Activated T-cell treated with anti-CD3 and anti-CD28 coated beads, Interleukin-2, amount 50 U/mL, for 48 hours (primary cell): ENCODE measurements at regions not wholly inside any gene's neighbourhood (a gene's known extent, or its start where the extent isn't known, plus 50 kb on each side); places are given as distances from the start of the nearest gene placed in this dataset.

ENCODE experiments used
- DNase-seq, 2 experiments: peaks; one replicate each; pipeline ENCODE4 v3.0.0-alpha.2; 2020

- no peak for DNase-seq
These were observed 947.3 kb upstream of the COX7C start for GRCh38 chr5:85670417-85670816.

- no peak for DNase-seq
These were observed 946.3 kb upstream of the COX7C start for GRCh38 chr5:85671223-85671970.

GRCh38 chr5:85681871-85682270 lies 935.9 kb upstream of the COX7C start:
- DNase-seq = no peak

GRCh38 chr5:85684351-85684750 lies 933.4 kb upstream of the COX7C start:
- no peak for DNase-seq

- DNase-seq = no peak
These were observed 914.4 kb upstream of the COX7C start for GRCh38 chr5:85703296-85703695.

- DNase-seq = no peak
These were observed 908.0 kb upstream of the COX7C start for GRCh38 chr5:85709728-85710127.

- DNase-seq = no peak
These were observed 901.2 kb upstream of the COX7C start for GRCh38 chr5:85716344-85717202.

GRCh38 chr5:85717203-85717563 lies 900.6 kb upstream of the COX7C start:
- DNase-seq = no peak

GRCh38 chr5:85732185-85732584 lies 885.6 kb upstream of the COX7C start:
- no peak for DNase-seq

- no peak for DNase-seq
These were observed 875.8 kb upstream of the COX7C start for GRCh38 chr5:85741972-85742371.

GRCh38 chr5:85760519-85760918 lies 857.2 kb upstream of the COX7C start:
- no peak for DNase-seq

- no peak for DNase-seq
These were observed 848.4 kb upstream of the COX7C start for GRCh38 chr5:85769347-85769746.

GRCh38 chr5:85784746-85785145 lies 833.0 kb upstream of the COX7C start:
- DNase-seq = no peak

GRCh38 chr5:85813146-85813545 lies 804.6 kb upstream of the COX7C start:
- no peak for DNase-seq

GRCh38 chr5:85814596-85814995 lies 803.1 kb upstream of the COX7C start:
- DNase-seq = no peak

GRCh38 chr5:85823462-85824426 lies 794.0 kb upstream of the COX7C start:
- no peak for DNase-seq

GRCh38 chr5:85838781-85839180 lies 779.0 kb upstream of the COX7C start:
- no peak for DNase-seq

GRCh38 chr5:85841653-85842052 lies 776.1 kb upstream of the COX7C start:
- no peak for DNase-seq

- no peak for DNase-seq
These were observed 774.2 kb upstream of the COX7C start for GRCh38 chr5:85843535-85843934.

GRCh38 chr5:85849411-85849810 lies 768.3 kb upstream of the COX7C start:
- DNase-seq = no peak

- no peak for DNase-seq
These were observed 752.4 kb upstream of the COX7C start for GRCh38 chr5:85865296-85865695.

- DNase-seq = no peak
These were observed 749.7 kb upstream of the COX7C start for GRCh38 chr5:85868070-85868469.

GRCh38 chr5:85893996-85894395 lies 723.7 kb upstream of the COX7C start:
- DNase-seq = no peak
